ENCODE measurements at regions not wholly inside any gene's neighbourhood (a gene's known extent, or its start where the extent isn't known, plus 50 kb on each side); places are given as distances from the start of the nearest gene placed in this dataset.

DNA sequence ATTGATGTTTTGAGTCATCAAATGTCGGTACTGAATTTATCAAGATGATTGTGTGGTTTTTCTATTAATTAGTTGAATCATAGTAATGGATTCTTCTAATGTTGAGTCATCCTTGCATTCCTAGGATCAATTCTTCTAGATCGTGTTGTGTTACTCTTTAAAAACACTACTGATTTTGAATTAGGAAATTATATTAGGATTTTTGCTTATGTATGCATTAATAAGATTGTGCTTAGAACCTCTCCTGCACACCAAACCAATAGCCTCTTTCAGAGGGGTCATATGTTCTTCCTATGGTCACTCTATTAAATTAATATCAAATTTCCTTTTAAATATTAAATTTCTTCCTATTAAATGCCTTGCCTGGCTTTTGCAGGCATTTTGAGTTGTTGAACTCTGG lies 151.7 kb upstream of the TOPAZ1 start:
- DNase-seq (ENCODE audit: low read depth): no peak

- DNase-seq (ENCODE audit: low read depth): no peak
Measured at GRCh38 chr3:44092497-44092896, 149.2 kb upstream of the TOPAZ1 start.

DNA sequence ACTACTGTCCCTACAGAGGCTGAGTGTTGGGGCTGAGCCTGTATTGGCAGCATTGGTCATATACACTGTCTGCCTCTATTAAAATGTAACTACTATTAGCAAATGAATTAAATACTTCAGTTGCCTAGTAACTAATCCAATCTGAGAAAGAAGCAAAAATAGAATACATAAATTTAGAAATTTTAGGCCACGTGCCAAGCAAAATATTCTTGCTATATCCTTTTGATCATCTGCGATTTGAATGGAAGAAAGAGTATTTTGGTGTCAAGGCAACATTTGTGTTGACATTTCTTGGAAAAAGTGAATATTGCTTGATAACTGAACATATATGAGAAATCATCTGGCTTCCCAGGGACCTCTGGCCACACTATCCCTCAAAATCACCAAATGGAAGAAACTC lies 148.2 kb upstream of the TOPAZ1 start:
- DNase-seq (ENCODE audit: low read depth): no peak

- DNase-seq (ENCODE audit: low read depth): no peak
Measured at GRCh38 chr3:44098656-44099415, 142.8 kb upstream of the TOPAZ1 start.

GRCh38 chr3:44099566-44100297 lies 142.0 kb upstream of the TOPAZ1 start:
- no peak for DNase-seq (ENCODE audit: low read depth)

- DNase-seq (ENCODE audit: low read depth): no peak
Measured at GRCh38 chr3:44100298-44100695, 141.4 kb upstream of the TOPAZ1 start.

DNA sequence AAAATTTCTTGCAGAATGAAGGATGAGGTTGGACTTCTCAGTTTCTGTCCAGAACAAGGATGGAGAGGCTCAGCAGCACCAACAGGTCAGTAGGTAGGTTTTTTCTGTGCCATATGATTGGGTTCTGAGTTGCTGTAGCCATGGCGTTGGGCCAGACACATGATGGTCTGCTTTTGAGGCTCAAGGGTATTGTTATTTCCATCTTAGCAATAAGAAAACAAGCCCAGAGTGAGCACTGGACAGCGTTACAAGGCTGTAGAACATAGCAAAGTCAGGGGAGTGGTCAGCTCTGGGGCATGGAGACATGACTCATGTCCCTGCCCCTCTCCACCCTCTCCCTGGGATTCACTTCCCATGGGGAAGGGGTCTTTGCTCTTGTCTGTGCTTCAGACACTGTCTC lies 137.6 kb upstream of the TOPAZ1 start:
- no peak for DNase-seq (ENCODE audit: low read depth)

DNA sequence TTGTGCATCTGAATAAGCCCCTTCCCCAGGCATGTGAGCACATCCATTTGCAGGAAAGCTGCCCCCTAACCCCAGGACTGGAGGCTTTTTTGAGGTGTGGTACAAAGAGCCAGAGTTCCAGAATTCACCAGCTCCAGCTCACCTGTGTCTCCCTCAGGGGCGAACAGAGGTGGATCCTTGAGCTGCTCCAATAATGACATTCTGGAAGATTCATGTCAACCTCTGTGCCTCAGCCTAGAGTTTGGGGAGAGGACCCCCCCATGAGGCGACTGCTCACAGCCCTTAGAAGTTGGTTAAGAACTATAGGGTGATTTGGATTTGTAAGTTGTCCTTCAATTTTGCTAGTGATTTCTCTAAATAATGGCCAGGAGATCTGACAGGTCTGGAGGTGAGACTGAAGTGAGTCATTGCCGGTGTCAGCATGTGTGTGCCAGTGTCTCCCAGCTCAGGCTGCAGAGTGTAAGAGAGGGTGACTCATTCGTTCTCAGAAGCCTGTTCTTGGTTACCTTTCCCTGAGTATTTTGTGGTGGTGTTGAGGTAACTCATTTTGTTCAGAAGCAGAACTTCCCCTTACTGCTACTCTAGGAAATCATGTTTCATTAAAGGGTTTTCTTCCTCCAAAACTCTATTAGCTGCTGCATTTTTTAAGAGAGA lies 136.9 kb upstream of the TOPAZ1 start:
- no peak for DNase-seq (ENCODE audit: low read depth)

- DNase-seq (ENCODE audit: low read depth): no peak
Measured at GRCh38 chr3:44105571-44105970, 136.1 kb upstream of the TOPAZ1 start.

DNA sequence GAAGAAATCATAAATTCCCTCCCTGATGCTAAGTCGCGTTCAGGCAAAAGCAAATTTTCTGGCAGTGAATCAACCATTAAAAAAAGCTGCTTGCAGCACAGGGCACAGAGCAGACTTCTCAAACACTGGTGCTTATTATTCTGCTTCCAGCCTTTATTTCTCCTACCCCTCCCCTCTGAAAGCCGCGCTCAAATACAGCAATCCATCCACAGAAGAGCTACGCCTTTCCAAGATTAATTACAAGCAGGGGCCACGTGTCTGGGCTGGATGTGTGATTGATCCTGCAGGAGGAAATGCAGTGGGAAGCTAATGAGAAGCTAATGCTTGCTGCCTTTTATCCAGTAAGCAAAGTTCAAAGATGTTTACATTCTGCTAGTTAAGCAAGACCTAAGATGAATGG lies 134.9 kb upstream of the TOPAZ1 start:
- no peak for DNase-seq (ENCODE audit: low read depth)

- DNase-seq (ENCODE audit: low read depth): no peak
Measured at GRCh38 chr3:44108481-44108880, 133.2 kb upstream of the TOPAZ1 start.

- no peak for DNase-seq (ENCODE audit: low read depth)
Measured at GRCh38 chr3:44109771-44110361, 131.8 kb upstream of the TOPAZ1 start.

DNA sequence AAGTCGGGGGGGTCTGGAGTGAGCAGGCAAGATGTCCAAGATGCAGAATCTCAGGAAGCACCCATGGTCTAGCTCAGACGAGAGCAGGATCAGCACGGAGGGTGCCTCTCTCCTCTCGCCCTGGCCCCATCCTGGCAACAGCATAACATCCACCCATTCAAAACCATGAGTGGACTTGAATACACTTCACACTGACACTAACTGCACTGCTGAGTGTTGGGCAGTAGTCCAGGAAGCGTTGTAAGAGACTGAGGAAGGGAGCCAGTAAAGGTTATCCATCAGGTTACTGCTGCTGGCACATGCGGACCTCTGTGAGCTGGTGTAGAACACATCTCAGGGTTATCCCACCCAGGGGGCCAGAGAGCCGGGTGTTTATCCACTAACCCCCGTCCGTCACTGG lies 131.0 kb upstream of the TOPAZ1 start:
- DNase-seq (ENCODE audit: low read depth): no peak

- no peak for DNase-seq (ENCODE audit: low read depth)
Measured at GRCh38 chr3:44111482-44111881, 130.2 kb upstream of the TOPAZ1 start.

GRCh38 chr3:44114142-44114541 lies 127.5 kb upstream of the TOPAZ1 start:
- peak; percentile 12 for DNase-seq (ENCODE audit: low read depth)

GRCh38 chr3:44117239-44117638 lies 124.4 kb upstream of the TOPAZ1 start:
- DNase-seq (ENCODE audit: low read depth): no peak

DNA sequence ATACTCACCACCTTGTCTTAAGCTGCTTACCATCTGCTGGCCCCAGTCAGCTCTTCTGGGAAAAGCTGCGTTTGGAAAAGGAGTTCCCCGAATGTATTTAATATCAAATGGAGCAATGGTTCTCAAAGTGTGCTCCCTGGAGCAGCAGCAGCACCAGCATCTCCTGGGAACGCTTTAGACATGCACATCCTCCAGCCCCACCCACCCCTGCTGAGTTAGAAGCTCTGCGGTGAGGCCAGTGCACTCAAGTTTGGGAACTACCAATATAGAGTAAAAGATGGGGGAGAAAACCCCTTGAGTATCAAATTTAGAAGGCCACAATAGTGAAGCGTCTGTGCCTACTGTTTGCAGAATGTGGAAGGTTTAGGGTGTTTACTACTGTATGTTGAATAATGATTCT lies 124.0 kb upstream of the TOPAZ1 start:
- no peak for DNase-seq (ENCODE audit: low read depth)

- DNase-seq (ENCODE audit: low read depth): no peak
Measured at GRCh38 chr3:44120721-44121582, 120.7 kb upstream of the TOPAZ1 start.

GRCh38 chr3:44125246-44125645 lies 116.4 kb upstream of the TOPAZ1 start:
- DNase-seq (ENCODE audit: low read depth): no peak

DNA sequence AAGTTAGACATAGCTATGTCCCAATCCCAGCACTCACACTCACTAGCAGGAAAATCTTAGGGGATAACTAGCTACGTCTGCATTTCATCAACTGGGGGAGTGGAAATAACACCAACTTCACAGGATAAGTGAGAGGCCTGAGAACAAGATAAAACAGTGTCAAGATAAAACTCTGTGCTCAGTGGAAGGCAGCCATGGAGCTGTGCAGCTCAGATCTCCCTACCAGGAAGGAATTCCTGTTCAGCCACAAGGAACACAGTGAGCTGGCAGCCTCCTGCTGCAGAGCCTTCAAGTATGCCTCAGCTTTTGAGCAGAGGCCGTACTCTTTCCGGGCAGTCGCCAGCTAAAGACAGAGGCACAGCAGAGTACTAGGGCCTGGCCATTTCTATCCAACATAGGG lies 115.8 kb upstream of the TOPAZ1 start:
- DNase-seq (ENCODE audit: low read depth): no peak

- DNase-seq (ENCODE audit: low read depth): no peak
Measured at GRCh38 chr3:44128057-44128775, 113.5 kb upstream of the TOPAZ1 start.

All from activated T-cell treated with anti-CD3 and anti-CD28 coated beads for 1 hour (primary cell).